K562 (cell line): ENCODE measurements at regions not wholly inside any gene's neighbourhood (a gene's known extent, or its start where the extent isn't known, plus 50 kb on each side); places are given as distances from the start of the nearest gene placed in this dataset.

ENCODE experiments used
- ATAC-seq: fragments of 200-7000 bp; cut with Tn5 transposase; 3 replicates; pipeline ENCODE4 v1.9.1; 2020; ENCODE audit warnings: moderate library complexity
- BruUV-seq: library from RNA; stranded (reverse); fragments of 400-500 nt; replicated peaks from 2 replicates; lab custom pipeline; 2021; lab: Mats Ljungman, UMichigan
- CTCF ChIA-PET: fragments of 300-600 bp; formaldehyde crosslinking; extraction: SDS; loops from one replicate; lab custom pipeline; 2021; ENCODE audit warnings: low intra/inter-chr PET ratio; lab: Yijun Ruan, JAX
- POLR2A ChIA-PET: fragments of 300-600, 350-650 bp; sonication (Branson Sonifier 250); formaldehyde crosslinking; extraction: SDS; loops from one replicate; lab custom pipeline; 2021; ENCODE audit warnings: antibody characterized with exemption, inconsistent platforms; lab: Yijun Ruan, JAX
- DNase-seq, 4 experiments: peaks; one replicate each; pipeline versions ENCODE4 v3.0.0 to v3.0.0-alpha.2; 2011 to 2018; ENCODE audit warnings: low spot score in 3 of 4, mixed read lengths in 3 of 4; ENCODE audit errors: extremely low read depth in 1 of 4
- FAIRE-seq: peaks from 2 replicates; lab custom pipeline; 2011; peaks lifted over from hg19 to GRCh38; lab: Jason Lieb, UNC
- H2AFZ ChIP-seq: 2 replicates; pipeline ENCODE4 v1.6.0; 2011; ENCODE audit warnings: low read depth, low read length, control low read depth, inconsistent platforms
- H3K27ac ChIP-seq: fragments of 200-600 bp; 3 replicates; pipeline ENCODE4 v1.8.0; 2011; ENCODE audit warnings: low read depth, mild to moderate bottlenecking, control low read depth, inconsistent platforms, low read length, moderate library complexity, mixed read lengths; ENCODE audit errors: extremely low read depth
- H3K27me3 ChIP-seq, 2 experiments: fragments of 300-600 bp in 1 of 2; 2 replicates in 1 of 2; 3 replicates in 1 of 2; pipeline versions ENCODE4 v1.6.0 to v1.8.0; 2011; ENCODE audit warnings: inconsistent platforms in 2 of 2, low read length in 2 of 2, mild to moderate bottlenecking in 1 of 2, mixed read lengths in 1 of 2, moderate library complexity in 1 of 2; ENCODE audit not compliant: control insufficient read depth in 2 of 2, insufficient read depth in 2 of 2
- H3K36me3 ChIP-seq: fragments of 300-600 bp; 3 replicates; pipeline ENCODE4 v1.8.0; 2011; ENCODE audit warnings: mild to moderate bottlenecking, low read length, inconsistent platforms; ENCODE audit not compliant: control insufficient read depth, insufficient read depth
- H3K4me1 ChIP-seq, 2 experiments: fragments of 200-600 bp in 1 of 2; replicated peaks in 1 of 2; 2 replicates in 1 of 2; 3 replicates in 1 of 2; pipeline versions ENCODE4 v1.5.1 to v1.8.0; 2011; ENCODE audit warnings: inconsistent platforms in 2 of 2, low read length in 2 of 2, mild to moderate bottlenecking in 1 of 2, mixed read lengths in 1 of 2, moderate library complexity in 1 of 2; ENCODE audit not compliant: control insufficient read depth in 2 of 2, insufficient read depth in 2 of 2
- H3K4me2 ChIP-seq: 2 replicates; pipeline ENCODE4 v1.6.1; 2011; ENCODE audit warnings: low read length, control low read depth, inconsistent platforms, mixed read lengths; ENCODE audit not compliant: insufficient read depth
- H3K4me3 ChIP-seq: fragments of 200-600 bp; sonication (generic), shearing (Covaris generic); 2 replicates; pipeline ENCODE4 v1.5.1; 2016; ENCODE audit warnings: control low read depth, inconsistent platforms
- H3K79me2 ChIP-seq: fragments of 200-600 bp; 3 replicates; pipeline ENCODE4 v1.8.0; 2011; ENCODE audit warnings: low read length, inconsistent platforms; ENCODE audit not compliant: control insufficient read depth, insufficient read depth
- H3K9ac ChIP-seq, 2 experiments: 2 replicates each; pipeline versions ENCODE4 v1.6.0 to v1.6.1; 2011; ENCODE audit warnings: low read depth in 2 of 2, low read length in 2 of 2, control low read depth in 1 of 2, inconsistent platforms in 1 of 2, mild to moderate bottlenecking in 1 of 2, mixed read lengths in 1 of 2; ENCODE audit not compliant: insufficient read depth in 1 of 2
- H3K9me1 ChIP-seq: one replicate; pipeline ENCODE4 v1.6.0; 2011; ENCODE audit warnings: inconsistent platforms, mild to moderate bottlenecking, low read length, moderate library complexity; ENCODE audit not compliant: control insufficient read depth, insufficient read depth
- H3K9me3 ChIP-seq: replicated peaks from 2 replicates; pipeline ENCODE4 v1.5.1; 2011; ENCODE audit warnings: low read depth, low read length, inconsistent platforms; ENCODE audit not compliant: control insufficient read depth, insufficient read depth
- H4K20me1 ChIP-seq: replicated peaks from 2 replicates; pipeline ENCODE4 v1.6.1; 2011; ENCODE audit warnings: low read length, inconsistent platforms, mixed read lengths; ENCODE audit not compliant: control insufficient read depth, insufficient read depth
- BRCA1 ChIP-seq, 2 experiments: fragments of 450-650 bp in 1 of 2; sonication (generic) in 1 of 2; formaldehyde crosslinking in 1 of 2; IDR thresholded peaks; 2 replicates each; pipeline versions ENCODE4 v1.5.0 to v1.6.1; 2017 to 2020; ENCODE audit warnings: mild to moderate bottlenecking in 1 of 2, missing genetic modification reagents in 1 of 2
- BRD9 ChIP-seq: fragments of 450-650 bp; IDR thresholded peaks from 2 replicates; pipeline ENCODE4 v1.6.1; 2018; ENCODE audit warnings: low read depth; ENCODE audit not compliant: partially characterized antibody
- BRF1 ChIP-seq: IDR thresholded peaks from 3 replicates; pipeline ENCODE4 v1.6.1; 2011; ENCODE audit warnings: borderline replicate concordance, mild to moderate bottlenecking; ENCODE audit not compliant: insufficient read length; ENCODE audit errors: extremely low read depth
- KDM2B ChIP-seq: fragments of 250-450 bp; sonication (Bioruptor Pico); IDR thresholded peaks from 2 replicates; pipeline ENCODE4 v1.8.0; 2021; ENCODE audit warnings: mild to moderate bottlenecking, moderate library complexity
- MEF2A ChIP-seq: IDR thresholded peaks from 2 replicates; pipeline ENCODE4 v1.6.1; 2011; ENCODE audit warnings: low read depth, mild to moderate bottlenecking, low read length, moderate library complexity; ENCODE audit not compliant: control insufficient read depth
- NFIX ChIP-seq: fragments of 250-450 bp; sonication (Bioruptor Pico); IDR thresholded peaks from 2 replicates; pipeline ENCODE4 v1.4.0; 2020; ENCODE audit warnings: low read depth, mild to moderate bottlenecking, moderate library complexity
- RBM15 ChIP-seq: fragments of 200-400 bp; formaldehyde crosslinking; IDR thresholded peaks from 2 replicates; pipeline ENCODE4 v1.6.1; 2018; ENCODE audit warnings: mild to moderate bottlenecking, low read length, moderate library complexity; ENCODE audit not compliant: insufficient read depth
- SAFB2 ChIP-seq: fragments of 200-400 bp; formaldehyde crosslinking; IDR thresholded peaks from 2 replicates; pipeline ENCODE4 v1.6.1; 2018; ENCODE audit warnings: borderline replicate concordance, low read length, low read depth, moderate library complexity; ENCODE audit not compliant: severe bottlenecking
- WGBS: fragments of 100-300 bp; shearing (Covaris generic); methylation state at CpG from one replicate; pipeline ENCODE4 v1.1.6; 2016; ENCODE audit warnings: low coverage, mixed read lengths; ENCODE audit not compliant: insufficient coverage; ENCODE audit errors: missing lambda C conversion rate; 5-methylcytosine and 5-hydroxymethylcytosine counted together
- in situ Hi-C: fragments of 300-500 bp; cut with MboI; formaldehyde crosslinking; loops from 4 replicates; pipeline ENCODE4 v1.15.0; 2018; ENCODE audit warnings: inconsistent platforms, mixed read lengths
- intact Hi-C: fragments of 100-400 bp; cut with micrococcal nuclease; formaldehyde crosslinking; loops from 2 replicates; pipeline ENCODE4 v1.14.2; 2022
- TF ChIP-seq, protein P1 (sequence below): sonication (generic); formaldehyde crosslinking; IDR thresholded peaks from 2 replicates; pipeline ENCODE4 v1.8.0; 2022; ENCODE audit warnings: mild to moderate bottlenecking, missing genetic modification reagents, borderline replicate concordance
- TF ChIP-seq, protein P2 (sequence below): fragments of 450-650 bp; formaldehyde crosslinking; conservative IDR thresholded peaks from 2 replicates; pipeline ENCODE4 v1.4.0; 2022; ENCODE audit warnings: mild to moderate bottlenecking, missing genetic modification characterization

DNA sequence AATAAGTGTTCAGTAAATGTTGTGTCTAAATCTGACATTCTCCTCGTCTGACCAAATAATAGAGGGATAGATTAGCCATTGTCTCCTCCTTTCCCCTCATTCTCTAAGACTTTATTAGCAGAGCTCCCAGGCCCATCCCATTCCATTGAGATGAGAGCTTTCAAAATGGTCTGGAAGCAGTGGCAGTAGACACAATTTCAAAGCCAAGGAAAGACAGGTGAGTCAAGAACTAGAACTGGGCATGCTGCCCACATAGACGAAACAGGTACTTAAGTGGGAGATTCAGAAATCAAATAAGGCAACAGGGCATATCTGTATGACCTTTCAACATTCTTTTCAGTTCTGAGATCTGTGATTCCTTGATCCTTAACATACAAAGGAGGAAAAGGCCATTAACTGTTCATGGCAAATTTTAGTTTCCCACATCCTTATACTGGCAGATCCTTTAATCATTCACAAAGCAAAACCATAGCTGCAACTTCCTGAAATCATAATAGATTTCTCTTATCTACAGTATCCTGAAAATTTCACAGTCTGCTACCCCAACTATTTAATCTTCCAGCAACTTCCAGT is 96.6 kb upstream of the KCNA4 start (continued):
- TF ChIP-seq, protein P1, sequence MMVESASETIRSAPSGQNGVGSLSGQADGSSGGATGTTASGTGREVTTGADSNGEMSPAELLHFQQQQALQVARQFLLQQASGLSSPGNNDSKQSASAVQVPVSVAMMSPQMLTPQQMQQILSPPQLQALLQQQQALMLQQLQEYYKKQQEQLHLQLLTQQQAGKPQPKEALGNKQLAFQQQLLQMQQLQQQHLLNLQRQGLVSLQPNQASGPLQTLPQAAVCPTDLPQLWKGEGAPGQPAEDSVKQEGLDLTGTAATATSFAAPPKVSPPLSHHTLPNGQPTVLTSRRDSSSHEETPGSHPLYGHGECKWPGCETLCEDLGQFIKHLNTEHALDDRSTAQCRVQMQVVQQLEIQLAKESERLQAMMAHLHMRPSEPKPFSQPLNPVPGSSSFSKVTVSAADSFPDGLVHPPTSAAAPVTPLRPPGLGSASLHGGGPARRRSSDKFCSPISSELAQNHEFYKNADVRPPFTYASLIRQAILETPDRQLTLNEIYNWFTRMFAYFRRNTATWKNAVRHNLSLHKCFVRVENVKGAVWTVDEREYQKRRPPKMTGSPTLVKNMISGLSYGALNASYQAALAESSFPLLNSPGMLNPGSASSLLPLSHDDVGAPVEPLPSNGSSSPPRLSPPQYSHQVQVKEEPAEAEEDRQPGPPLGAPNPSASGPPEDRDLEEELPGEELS: no peak
- no peak for TF ChIP-seq MEF2A

DNA sequence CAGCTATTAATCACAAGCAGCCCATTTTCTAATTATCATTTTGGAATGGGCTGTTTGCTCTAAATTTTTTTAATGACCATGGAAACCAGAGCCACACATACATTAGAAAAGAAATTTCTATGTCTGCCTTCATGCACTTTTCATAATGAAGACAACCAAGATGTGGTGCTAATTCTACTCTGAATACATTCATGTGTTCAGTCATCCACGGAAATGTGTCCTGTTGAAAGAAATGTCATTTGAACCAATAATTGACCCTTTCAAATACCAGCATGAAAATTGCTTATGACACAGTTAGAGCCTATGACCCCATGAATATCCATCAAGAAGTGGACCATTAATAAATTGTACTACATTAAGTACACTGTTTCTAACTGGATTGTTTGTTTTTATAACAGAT is 99.7 kb upstream of the KCNA4 start:
- intact Hi-C loops: no loop called here
- 0% methylated on average over 1 of the region's 1 CpG for WGBS
- no peak for FAIRE-seq
- TF ChIP-seq SAFB2 (no peak), BRD9 (no peak), NFIX (CRISPR knock-in tag) (no peak), BRCA1 (IDR thresholded peaks at IDR 0.05) (no peak), BRCA1 (CRISPR knock-in tag; IDR thresholded peaks at IDR 0.05) (no peak), BRF1 (no peak), KDM2B (CRISPR knock-in tag) (no peak), RBM15 (no peak)
- TF ChIP-seq, protein P2, sequence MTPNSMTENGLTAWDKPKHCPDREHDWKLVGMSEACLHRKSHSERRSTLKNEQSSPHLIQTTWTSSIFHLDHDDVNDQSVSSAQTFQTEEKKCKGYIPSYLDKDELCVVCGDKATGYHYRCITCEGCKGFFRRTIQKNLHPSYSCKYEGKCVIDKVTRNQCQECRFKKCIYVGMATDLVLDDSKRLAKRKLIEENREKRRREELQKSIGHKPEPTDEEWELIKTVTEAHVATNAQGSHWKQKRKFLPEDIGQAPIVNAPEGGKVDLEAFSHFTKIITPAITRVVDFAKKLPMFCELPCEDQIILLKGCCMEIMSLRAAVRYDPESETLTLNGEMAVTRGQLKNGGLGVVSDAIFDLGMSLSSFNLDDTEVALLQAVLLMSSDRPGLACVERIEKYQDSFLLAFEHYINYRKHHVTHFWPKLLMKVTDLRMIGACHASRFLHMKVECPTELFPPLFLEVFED (CRISPR knock-in tag): no peak

More for the DNA sequence above, 99.7 kb upstream of the KCNA4 start:
- no peaks in the 10 kb centered on the region for H3K79me2 ChIP-seq
- no TSS peak for BruUV-seq
- DNase-seq (no peak), ATAC-seq (no peak)
- H2AFZ ChIP-seq: no peak overlapping the region
- ChIA-PET CTCF (no interaction called here), POLR2A (no interaction called here)
- H3K4me2 ChIP-seq: no peak overlapping the region
- H3K4me3 ChIP-seq: no peak overlapping the region
- no peaks in the 10 kb centered on the region for H3K9me1 ChIP-seq
- H4K20me1 ChIP-seq: no peaks in the 10 kb centered on the region
- no peaks in the 10 kb centered on the region for H3K36me3 ChIP-seq
- H3K4me1 ChIP-seq: no peaks in the 10 kb centered on the region
- no peaks in the 10 kb centered on the region for H3K27me3 ChIP-seq
- in situ Hi-C loops: no loop called here
- H3K27ac ChIP-seq: no peak overlapping the region
- H3K9ac ChIP-seq: no peak overlapping the region
- H3K9me3 ChIP-seq: no peaks in the 10 kb centered on the region
